Stimulated activated CD4-positive, alpha-beta T cell treated with anti-CD3 and anti-CD28 coated beads, Interleukin-12 subunit alpha, Interleukin-12 subunit beta, amount 100 ng/mL, for 48 hours (primary cell): ENCODE measurements at regions not wholly inside any gene's neighbourhood (a gene's known extent, or its start where the extent isn't known, plus 50 kb on each side); places are given as distances from the start of the nearest gene placed in this dataset.

Source experiments
- DNase-seq, 3 donors: peaks; one replicate each; pipeline ENCODE4 v3.0.0-alpha.2; 2020; ENCODE audit warnings: low read depth in 2 of 3, low spot score in 1 of 3

GRCh38 chr9:118029425-118029824 lies 325.2 kb downstream of the TLR4 start:
- no peak for DNase-seq

- no peak for DNase-seq
These were observed 330.5 kb downstream of the TLR4 start for GRCh38 chr9:118034701-118035100.

- DNase-seq: no peak
These were observed 334.5 kb downstream of the TLR4 start for GRCh38 chr9:118038713-118039112.

GRCh38 chr9:118058227-118058626 lies 354.0 kb downstream of the TLR4 start:
- no peak for DNase-seq

GRCh38 chr9:118059484-118060278 lies 355.5 kb downstream of the TLR4 start:
- no peak for DNase-seq

GRCh38 chr9:118083161-118083560 lies 379.0 kb downstream of the TLR4 start:
- no peak for DNase-seq

- DNase-seq: no peak
These were observed 383.9 kb downstream of the TLR4 start for GRCh38 chr9:118088090-118088489.

- DNase-seq: no peak
These were observed 387.0 kb downstream of the TLR4 start for GRCh38 chr9:118091226-118091625.

- DNase-seq: no peak
These were observed 387.7 kb downstream of the TLR4 start for GRCh38 chr9:118091711-118092500.

GRCh38 chr9:118094387-118094786 lies 390.2 kb downstream of the TLR4 start:
- DNase-seq: no peak

GRCh38 chr9:118100529-118101419 lies 396.6 kb downstream of the TLR4 start:
- DNase-seq: no peak

- no peak for DNase-seq
These were observed 400.2 kb downstream of the TLR4 start for GRCh38 chr9:118104363-118104762.

GRCh38 chr9:118108971-118109370 lies 404.8 kb downstream of the TLR4 start:
- DNase-seq: no peak

GRCh38 chr9:118109542-118109941 lies 405.3 kb downstream of the TLR4 start:
- DNase-seq: no peak

- no peak for DNase-seq
These were observed 417.2 kb downstream of the TLR4 start for GRCh38 chr9:118121361-118121760.

GRCh38 chr9:118128313-118128712 lies 424.1 kb downstream of the TLR4 start:
- DNase-seq: no peak

GRCh38 chr9:118129541-118129940 lies 425.3 kb downstream of the TLR4 start:
- no peak for DNase-seq

GRCh38 chr9:118148990-118149389 lies 444.8 kb downstream of the TLR4 start:
- no peak for DNase-seq

GRCh38 chr9:118156846-118157245 lies 452.6 kb downstream of the TLR4 start:
- DNase-seq: no peak

- DNase-seq: no peak
These were observed 458.5 kb downstream of the TLR4 start for GRCh38 chr9:118162716-118163115.

- DNase-seq: no peak
These were observed 459.5 kb downstream of the TLR4 start for GRCh38 chr9:118163751-118164150.
